Fibroblast of lung (primary cell): ENCODE measurements at regions not wholly inside any gene's neighbourhood (a gene's known extent, or its start where the extent isn't known, plus 50 kb on each side); places are given as distances from the start of the nearest gene placed in this dataset.

Experiments
- EZH2 ChIP-seq: IDR thresholded peaks from 2 replicates; pipeline ENCODE4 v1.5.1; 2012; ENCODE audit warnings: low read length, control low read depth, mild to moderate bottlenecking; ENCODE audit errors: missing control alignments
- TF ChIP-seq, protein P1 (sequence below), 2 donors: IDR thresholded peaks in 1 of 2; conservative IDR thresholded peaks in 1 of 2; 1 replicate in 1 of 2; 2 replicates in 1 of 2; pipeline ENCODE4 v1.5.1; 2011 to 2012; ENCODE audit warnings: low read length in 2 of 2, control low read depth in 1 of 2, inconsistent platforms in 1 of 2, low read depth in 1 of 2, mild to moderate bottlenecking in 1 of 2

DNA sequence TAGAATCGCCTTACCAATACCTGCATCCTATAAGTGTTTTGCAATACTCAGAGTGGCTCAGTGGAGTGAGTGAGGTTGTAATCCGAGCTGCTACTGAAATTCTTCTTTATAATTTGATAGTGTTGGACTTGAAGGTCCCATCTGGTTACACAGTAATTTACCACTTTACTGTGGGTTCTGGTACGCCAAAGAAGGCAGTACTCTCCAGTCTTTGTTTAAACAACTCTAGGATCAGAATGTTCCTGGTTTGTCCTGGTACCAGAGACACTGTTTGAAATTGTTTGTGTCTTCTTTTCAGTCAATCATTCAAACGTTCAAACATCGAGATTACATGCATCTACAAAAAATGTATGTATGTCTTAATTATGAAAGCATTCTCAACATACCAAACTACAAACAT is 51.3 kb upstream of the AMN1 start:
- TF ChIP-seq, protein P1, sequence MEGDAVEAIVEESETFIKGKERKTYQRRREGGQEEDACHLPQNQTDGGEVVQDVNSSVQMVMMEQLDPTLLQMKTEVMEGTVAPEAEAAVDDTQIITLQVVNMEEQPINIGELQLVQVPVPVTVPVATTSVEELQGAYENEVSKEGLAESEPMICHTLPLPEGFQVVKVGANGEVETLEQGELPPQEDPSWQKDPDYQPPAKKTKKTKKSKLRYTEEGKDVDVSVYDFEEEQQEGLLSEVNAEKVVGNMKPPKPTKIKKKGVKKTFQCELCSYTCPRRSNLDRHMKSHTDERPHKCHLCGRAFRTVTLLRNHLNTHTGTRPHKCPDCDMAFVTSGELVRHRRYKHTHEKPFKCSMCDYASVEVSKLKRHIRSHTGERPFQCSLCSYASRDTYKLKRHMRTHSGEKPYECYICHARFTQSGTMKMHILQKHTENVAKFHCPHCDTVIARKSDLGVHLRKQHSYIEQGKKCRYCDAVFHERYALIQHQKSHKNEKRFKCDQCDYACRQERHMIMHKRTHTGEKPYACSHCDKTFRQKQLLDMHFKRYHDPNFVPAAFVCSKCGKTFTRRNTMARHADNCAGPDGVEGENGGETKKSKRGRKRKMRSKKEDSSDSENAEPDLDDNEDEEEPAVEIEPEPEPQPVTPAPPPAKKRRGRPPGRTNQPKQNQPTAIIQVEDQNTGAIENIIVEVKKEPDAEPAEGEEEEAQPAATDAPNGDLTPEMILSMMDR (conservative IDR thresholded peaks at IDR 0.05 in 1 of 2, IDR thresholded peaks at IDR 0.05 in 1 of 2; ENCODE audit: low read depth in 1 of 2, low read length in 2 of 2): no peak
- no peak for TF ChIP-seq EZH2
